GM23248 (cell line): ENCODE measurements at regions not wholly inside any gene's neighbourhood (a gene's known extent, or its start where the extent isn't known, plus 50 kb on each side); places are given as distances from the start of the nearest gene placed in this dataset.

Source experiments
- DNase-seq: peaks from one replicate; pipeline ENCODE4 v3.0.0-alpha.2; 2015
- H2AFZ ChIP-seq: fragments of 200-600 bp; sonication (generic); 2 replicates; pipeline ENCODE4 v1.6.1; 2016; ENCODE audit warnings: antibody characterized with exemption
- H3F3A ChIP-seq: fragments of 200-600 bp; sonication (generic); 2 replicates; pipeline ENCODE4 v1.6.1; 2016; ENCODE audit warnings: mild to moderate bottlenecking, antibody characterized with exemption, mixed run types; ENCODE audit not compliant: insufficient read depth
- H3K27ac ChIP-seq: fragments of 200-600 bp; sonication (generic); 2 replicates; pipeline ENCODE4 v1.5.1; 2016; ENCODE audit warnings: mild to moderate bottlenecking
- H3K27me3 ChIP-seq: fragments of 200-600 bp; sonication (generic); replicated peaks from 2 replicates; pipeline ENCODE4 v1.6.1; 2016; ENCODE audit warnings: mild to moderate bottlenecking; ENCODE audit not compliant: insufficient read depth
- H3K36me3 ChIP-seq: fragments of 200-600 bp; sonication (generic); 2 replicates; pipeline ENCODE4 v1.6.1; 2016; ENCODE audit warnings: low read depth, mild to moderate bottlenecking
- H3K4me1 ChIP-seq: fragments of 200-600 bp; sonication (generic); 2 replicates; pipeline ENCODE4 v1.6.1; 2016; ENCODE audit warnings: mild to moderate bottlenecking; ENCODE audit not compliant: insufficient read depth
- H3K4me2 ChIP-seq: fragments of 200-600 bp; sonication (generic); one replicate; pipeline ENCODE4 v1.6.1; 2016; ENCODE audit warnings: mild to moderate bottlenecking; ENCODE audit not compliant: unreplicated experiment
- H3K4me3 ChIP-seq: fragments of 200-600 bp; sonication (generic); 2 replicates; pipeline ENCODE4 v1.5.1; 2016; ENCODE audit warnings: mild to moderate bottlenecking
- H3K79me2 ChIP-seq: fragments of 200-600 bp; sonication (generic); 2 replicates; pipeline ENCODE4 v1.6.1; 2016; ENCODE audit warnings: mild to moderate bottlenecking; ENCODE audit not compliant: insufficient read depth
- H3K9ac ChIP-seq: fragments of 200-600 bp; sonication (generic); 2 replicates; pipeline ENCODE4 v1.6.1; 2016; ENCODE audit warnings: mild to moderate bottlenecking
- H3K9me2 ChIP-seq: fragments of 200-600 bp; sonication (generic); 2 replicates; pipeline ENCODE4 v1.6.1; 2016; ENCODE audit warnings: mixed run types, mild to moderate bottlenecking, moderate library complexity; ENCODE audit not compliant: insufficient read depth
- H3K9me3 ChIP-seq: fragments of 200-600 bp; sonication (generic); one replicate; pipeline ENCODE4 v1.6.1; 2017; ENCODE audit warnings: low read depth
- H4K20me1 ChIP-seq: fragments of 200-600 bp; sonication (generic); 2 replicates; pipeline ENCODE4 v1.6.0; 2016; ENCODE audit not compliant: insufficient read depth
- EZH2 ChIP-seq: fragments of 200-600 bp; sonication (generic); IDR thresholded peaks from 2 replicates; pipeline ENCODE4 v1.6.1; 2018; ENCODE audit warnings: antibody characterized with exemption, mild to moderate bottlenecking; ENCODE audit not compliant: insufficient read depth, poor library complexity, severe bottlenecking
- EZH2phosphoT487 ChIP-seq: fragments of 200-600 bp; sonication (generic); IDR thresholded peaks from 2 replicates; pipeline ENCODE4 v1.6.1; 2018; ENCODE audit warnings: antibody characterized with exemption, moderate library complexity, mild to moderate bottlenecking, low read depth; ENCODE audit not compliant: insufficient read depth
- WGBS, 2 experiments: methylation state at CpG; one replicate each; pipeline ENCODE4 v1.1.6; 2015 to 2017; ENCODE audit warnings: low lambda C conversion rate in 2 of 2, low coverage in 1 of 2; ENCODE audit errors: missing lambda C conversion rate in 2 of 2; 5-methylcytosine and 5-hydroxymethylcytosine counted together
- in situ Hi-C: fragments of 300-500 bp; cut with MboI; formaldehyde crosslinking; loops from 2 replicates; pipeline ENCODE4 v1.15.0; 2020

- Histone ChIP-seq H3K79me2 (no peaks in the 10 kb centered on the region), H2AFZ (no peak overlapping the region), H3K9me3 (peaks cover 6% of the 10 kb centered on the region), H3K9ac (no peak overlapping the region), H3K4me1 (no peaks in the 10 kb centered on the region), H3K9me2 (no peaks in the 10 kb centered on the region), H3K4me3 (no peak overlapping the region), H3K4me2 (no peak overlapping the region), H3F3A (no peaks in the 10 kb centered on the region), H3K27ac (no peak overlapping the region), H3K27me3 (no peaks in the 10 kb centered on the region), H4K20me1 (no peaks in the 10 kb centered on the region), H3K36me3 (no peaks in the 10 kb centered on the region)
- no peak for DNase-seq
- in situ Hi-C loops: no loop called here
- TF ChIP-seq EZH2phosphoT487 (no peak), EZH2 (no peak)
- WGBS, 2 experiments: 12 to 20% methylated on average over 2 of the region's 2 CpGs
Observed at GRCh38 chr4:11904117-11904535, 475.4 kb upstream of the HS3ST1 start.

GRCh38 chr4:11901089-11901488 is 472.4 kb upstream of the HS3ST1 start:
- DNase-seq: no peak
- no peaks in the 10 kb centered on the region for H3K36me3 ChIP-seq
- no peaks in the 10 kb centered on the region for H3K79me2 ChIP-seq
- no peak overlapping the region for H3K4me3 ChIP-seq
- no peaks in the 10 kb centered on the region for H3F3A ChIP-seq
- TF ChIP-seq EZH2phosphoT487: no peak
- no peak for TF ChIP-seq EZH2
- H3K9ac ChIP-seq: no peak overlapping the region
- H3K4me1 ChIP-seq: no peaks in the 10 kb centered on the region
- H2AFZ ChIP-seq: no peak overlapping the region
- no peaks in the 10 kb centered on the region for H3K9me2 ChIP-seq
- H3K4me2 ChIP-seq: no peak overlapping the region
- in situ Hi-C loops: no loop called here
- WGBS, 2 experiments: 26 to 38% methylated on average over 1 of the region's 1 CpG
- no peaks in the 10 kb centered on the region for H3K27me3 ChIP-seq
- no peaks in the 10 kb centered on the region for H4K20me1 ChIP-seq
- H3K27ac ChIP-seq: no peak overlapping the region
- peaks cover 6% of the 10 kb centered on the region for H3K9me3 ChIP-seq

GRCh38 chr4:11900359-11900758 is 471.7 kb upstream of the HS3ST1 start:
- no peak overlapping the region for H2AFZ ChIP-seq
- no peaks in the 10 kb centered on the region for H3K9me2 ChIP-seq
- peaks cover 6% of the 10 kb centered on the region for H3K9me3 ChIP-seq
- H3K36me3 ChIP-seq: no peaks in the 10 kb centered on the region
- no peak overlapping the region for H3K4me3 ChIP-seq
- no peak overlapping the region for H3K4me2 ChIP-seq
- H3K27me3 ChIP-seq: no peaks in the 10 kb centered on the region
- no peaks in the 10 kb centered on the region for H4K20me1 ChIP-seq
- no peaks in the 10 kb centered on the region for H3K79me2 ChIP-seq
- H3K9ac ChIP-seq: no peak overlapping the region
- TF ChIP-seq EZH2 (no peak), EZH2phosphoT487 (no peak)
- 53 to 62% methylated on average over 1 of the region's 1 CpG for WGBS, 2 experiments
- H3K4me1 ChIP-seq: no peaks in the 10 kb centered on the region
- DNase-seq: no peak
- in situ Hi-C loops: no loop called here
- H3F3A ChIP-seq: no peaks in the 10 kb centered on the region
- H3K27ac ChIP-seq: no peak overlapping the region

GRCh38 chr4:11898796-11899195 is 470.1 kb upstream of the HS3ST1 start:
- WGBS, 2 experiments: 5 to 33% methylated on average over 1 of the region's 1 CpG
- Histone ChIP-seq H3K4me3 (no peak overlapping the region), H3K4me1 (no peaks in the 10 kb centered on the region), H4K20me1 (no peaks in the 10 kb centered on the region), H3K79me2 (no peaks in the 10 kb centered on the region), H3K9me3 (peaks cover 6% of the 10 kb centered on the region), H3K9ac (no peak overlapping the region), H2AFZ (no peak overlapping the region), H3K36me3 (no peaks in the 10 kb centered on the region), H3K4me2 (no peak overlapping the region), H3F3A (no peaks in the 10 kb centered on the region), H3K27me3 (no peaks in the 10 kb centered on the region), H3K9me2 (no peaks in the 10 kb centered on the region), H3K27ac (no peak overlapping the region)
- in situ Hi-C loops: no loop called here
- no peak for TF ChIP-seq EZH2phosphoT487
- TF ChIP-seq EZH2: no peak
- no peak for DNase-seq

- H2AFZ ChIP-seq: no peak overlapping the region
- H3K27me3 ChIP-seq: no peaks in the 10 kb centered on the region
- H3K27ac ChIP-seq: no peak overlapping the region
- H3K9me3 ChIP-seq: no peaks in the 10 kb centered on the region
- H4K20me1 ChIP-seq: no peaks in the 10 kb centered on the region
- H3F3A ChIP-seq: no peaks in the 10 kb centered on the region
- H3K9ac ChIP-seq: no peak overlapping the region
- H3K79me2 ChIP-seq: no peaks in the 10 kb centered on the region
- no peak for TF ChIP-seq EZH2
- TF ChIP-seq EZH2phosphoT487: no peak
- no peak for DNase-seq
- H3K9me2 ChIP-seq: no peaks in the 10 kb centered on the region
- in situ Hi-C loops: no loop called here
- no peak overlapping the region for H3K4me3 ChIP-seq
- no peak overlapping the region for H3K4me2 ChIP-seq
- WGBS, 2 experiments: 0% methylated on average over 1 of the region's 1 CpG
- no peaks in the 10 kb centered on the region for H3K36me3 ChIP-seq
- no peaks in the 10 kb centered on the region for H3K4me1 ChIP-seq
Observed at GRCh38 chr4:11895766-11896165, 467.1 kb upstream of the HS3ST1 start.
